ENCODE measurements at regions not wholly inside any gene's neighbourhood (a gene's known extent, or its start where the extent isn't known, plus 50 kb on each side); places are given as distances from the start of the nearest gene placed in this dataset.

DNA sequence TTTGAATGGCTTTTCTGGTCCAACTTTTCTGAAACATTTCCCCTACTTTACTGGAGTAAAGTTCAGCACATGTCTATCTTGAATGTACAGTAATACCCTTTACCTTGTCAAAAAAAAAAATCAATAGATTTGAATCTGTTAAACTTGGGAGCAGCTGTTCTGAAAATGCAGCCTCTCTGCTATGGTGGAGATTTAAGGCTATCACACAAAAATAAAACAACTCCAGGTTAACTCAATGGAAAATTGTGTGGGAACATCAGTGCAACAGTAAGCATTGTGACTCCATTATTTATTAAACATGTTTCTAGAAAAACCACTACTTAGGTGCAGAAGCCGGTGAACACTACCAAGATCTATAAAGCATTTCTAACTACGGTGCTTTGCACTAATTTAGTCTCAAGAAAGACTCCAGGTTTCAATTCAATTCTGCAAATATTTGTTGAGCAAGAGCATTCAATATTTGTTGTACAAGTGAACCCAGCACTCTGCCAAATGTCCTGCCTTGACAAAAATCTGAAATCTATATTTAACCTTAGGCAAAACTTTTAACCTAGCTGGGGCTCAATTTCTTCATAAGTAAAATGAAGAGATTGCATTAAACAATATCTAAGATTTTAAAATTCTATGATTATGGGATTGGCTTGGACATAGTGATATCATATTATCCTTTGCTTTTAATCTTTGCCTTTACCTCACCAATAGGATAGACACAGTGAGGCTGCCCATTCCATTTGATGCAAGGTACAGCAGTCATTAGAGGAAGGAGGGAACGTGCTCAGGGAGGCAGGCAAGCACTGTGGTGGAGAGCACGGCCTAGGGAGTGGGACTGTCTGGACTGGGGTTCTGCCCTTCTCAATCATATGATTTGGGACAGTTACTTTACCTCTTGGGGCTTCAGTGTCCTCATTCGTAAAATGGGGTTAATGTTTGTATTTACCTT lies 155.2 kb downstream of the KITLG start:
- Histone ChIP-seq H3K9me3 (ENCODE audit: control insufficient read depth, low read length) (no peaks in the 10 kb centered on the region), H3K27ac (no peak overlapping the region), H3K27me3 (ENCODE audit: control insufficient read depth, insufficient read depth, low read length) (no peaks in the 10 kb centered on the region), H3K4me2 (ENCODE audit: low read length) (no peak overlapping the region), H3K9ac (no peak overlapping the region), H2AFZ (no peak overlapping the region), H3K36me3 (ENCODE audit: control insufficient read depth, insufficient read depth, low read length) (no peaks in the 10 kb centered on the region), H3K79me2 (no peaks in the 10 kb centered on the region), H3K4me1 (no peaks in the 10 kb centered on the region), H3K4me3 (ENCODE audit: low read depth, low read length) (no peak overlapping the region)
- TF ChIP-seq CTCF (IDR thresholded peaks at IDR 0.05): no peak

- Histone ChIP-seq H3K9me3 (ENCODE audit: control insufficient read depth, low read length) (no peaks in the 10 kb centered on the region), H3K4me1 (no peaks in the 10 kb centered on the region), H3K27ac (no peak overlapping the region), H3K79me2 (no peaks in the 10 kb centered on the region), H3K27me3 (ENCODE audit: control insufficient read depth, insufficient read depth, low read length) (no peaks in the 10 kb centered on the region), H3K36me3 (ENCODE audit: control insufficient read depth, insufficient read depth, low read length) (no peaks in the 10 kb centered on the region), H3K4me2 (ENCODE audit: low read length) (no peak overlapping the region), H3K9ac (no peak overlapping the region), H3K4me3 (ENCODE audit: low read depth, low read length) (no peak overlapping the region), H2AFZ (no peak overlapping the region)
- no peak for TF ChIP-seq CTCF (IDR thresholded peaks at IDR 0.05)
Measured at GRCh38 chr12:88428350-88428749, 151.9 kb downstream of the KITLG start.

- no peak overlapping the region for H3K27ac ChIP-seq
- H3K4me3 ChIP-seq (ENCODE audit: low read depth, low read length): no peak overlapping the region
- TF ChIP-seq CTCF (IDR thresholded peaks at IDR 0.05): no peak
- H3K4me2 ChIP-seq (ENCODE audit: low read length): no peak overlapping the region
- H3K79me2 ChIP-seq: no peaks in the 10 kb centered on the region
- H3K27me3 ChIP-seq (ENCODE audit: control insufficient read depth, insufficient read depth, low read length): no peaks in the 10 kb centered on the region
- H3K9ac ChIP-seq: no peak overlapping the region
- H3K36me3 ChIP-seq (ENCODE audit: control insufficient read depth, insufficient read depth, low read length): no peaks in the 10 kb centered on the region
- no peaks in the 10 kb centered on the region for H3K4me1 ChIP-seq
- H3K9me3 ChIP-seq (ENCODE audit: control insufficient read depth, low read length): no peaks in the 10 kb centered on the region
- no peak overlapping the region for H2AFZ ChIP-seq
Measured at GRCh38 chr12:88431246-88431645, 149.0 kb downstream of the KITLG start.

GRCh38 chr12:88432531-88433490 lies 147.5 kb downstream of the KITLG start:
- no peak for TF ChIP-seq CTCF (IDR thresholded peaks at IDR 0.05)
- H3K4me3 ChIP-seq (ENCODE audit: low read depth, low read length): no peak overlapping the region
- no peaks in the 10 kb centered on the region for H3K36me3 ChIP-seq (ENCODE audit: control insufficient read depth, insufficient read depth, low read length)
- H3K9ac ChIP-seq: no peak overlapping the region
- no peak overlapping the region for H2AFZ ChIP-seq
- H3K4me1 ChIP-seq: no peaks in the 10 kb centered on the region
- H3K9me3 ChIP-seq (ENCODE audit: control insufficient read depth, low read length): no peaks in the 10 kb centered on the region
- no peaks in the 10 kb centered on the region for H3K27me3 ChIP-seq (ENCODE audit: control insufficient read depth, insufficient read depth, low read length)
- H3K27ac ChIP-seq: no peak overlapping the region
- H3K79me2 ChIP-seq: no peaks in the 10 kb centered on the region
- no peak overlapping the region for H3K4me2 ChIP-seq (ENCODE audit: low read length)

Data from parathyroid adenoma (tissue), 2 donors.